Liver (tissue), 8 donors: ENCODE measurements at regions not wholly inside any gene's neighbourhood (a gene's known extent, or its start where the extent isn't known, plus 50 kb on each side); places are given as distances from the start of the nearest gene placed in this dataset.

Experiments
- DNase-seq: peaks from one replicate; pipeline ENCODE4 v3.0.0-alpha.2; 2017; ENCODE audit warnings: low spot score
- H3K27ac ChIP-seq, 2 donors: one replicate each; pipeline ENCODE4 v1.7.0; 2013; ENCODE audit warnings: inconsistent platforms in 2 of 2, low read length in 2 of 2, control low read depth in 1 of 2, low read depth in 1 of 2, mild to moderate bottlenecking in 1 of 2
- H3K27me3 ChIP-seq, 4 donors: one replicate each; pipeline versions ENCODE4 v1.6.1 to v1.7.0; 2013; ENCODE audit warnings: low read length in 3 of 4, inconsistent platforms in 1 of 4, mild to moderate bottlenecking in 1 of 4, moderate library complexity in 1 of 4; ENCODE audit not compliant: control insufficient read depth in 4 of 4, insufficient read depth in 4 of 4
- H3K36me3 ChIP-seq, 4 donors: one replicate each; pipeline versions ENCODE4 v1.6.1 to v1.7.0; 2013; ENCODE audit warnings: low read length in 3 of 4, mild to moderate bottlenecking in 3 of 4, low read depth in 1 of 4, moderate library complexity in 1 of 4; ENCODE audit not compliant: control insufficient read depth in 4 of 4, insufficient read depth in 3 of 4
- H3K4me1 ChIP-seq, 4 donors: one replicate each; pipeline versions ENCODE4 v1.6.1 to v1.7.0; 2013; ENCODE audit warnings: low read length in 3 of 4, mild to moderate bottlenecking in 3 of 4, moderate library complexity in 1 of 4; ENCODE audit not compliant: control insufficient read depth in 4 of 4, insufficient read depth in 4 of 4
- H3K4me3 ChIP-seq, 3 donors: one replicate each; pipeline versions ENCODE4 v1.6.1 to v1.7.0; 2013; ENCODE audit warnings: low read length in 3 of 3, control low read depth in 1 of 3, low read depth in 1 of 3, mild to moderate bottlenecking in 1 of 3
- H3K9ac ChIP-seq, 2 donors: one replicate each; pipeline ENCODE4 v1.7.0; 2013; ENCODE audit warnings: low read length in 2 of 2, mild to moderate bottlenecking in 2 of 2, moderate library complexity in 2 of 2, control low read depth in 1 of 2, low read depth in 1 of 2
- H3K9me3 ChIP-seq, 4 donors: one replicate each; pipeline versions ENCODE4 v1.6.1 to v1.7.0; 2013; ENCODE audit warnings: low read length in 3 of 4; ENCODE audit not compliant: control insufficient read depth in 4 of 4
- EGR1 ChIP-seq, 2 donors: IDR thresholded peaks; 2 replicates each; pipeline ENCODE4 v1.6.1; 2016 to 2018; ENCODE audit warnings: antibody characterized with exemption in 2 of 2, low read depth in 2 of 2
- FOXA2 ChIP-seq: IDR thresholded peaks from 2 replicates; pipeline ENCODE4 v1.6.1; 2016; ENCODE audit warnings: antibody characterized with exemption
- GABPA ChIP-seq, 2 donors: IDR thresholded peaks in 1 of 2; conservative IDR thresholded peaks in 1 of 2; 2 replicates each; pipeline ENCODE4 v1.6.1; 2016; ENCODE audit warnings: antibody characterized with exemption in 2 of 2, mild to moderate bottlenecking in 1 of 2, moderate library complexity in 1 of 2
- HNF4A ChIP-seq, 2 donors: conservative IDR thresholded peaks; 2 replicates each; pipeline ENCODE4 v1.6.1; 2016; ENCODE audit warnings: antibody characterized with exemption in 2 of 2, mild to moderate bottlenecking in 2 of 2
- HNF4G ChIP-seq: IDR thresholded peaks from 2 replicates; pipeline ENCODE4 v1.6.1; 2016; ENCODE audit warnings: antibody characterized with exemption
- JUND ChIP-seq, 2 donors: IDR thresholded peaks; 2 replicates each; pipeline ENCODE4 v1.6.1; 2016; ENCODE audit warnings: antibody characterized with exemption in 2 of 2
- NR2F2 ChIP-seq: IDR thresholded peaks from 2 replicates; pipeline ENCODE4 v1.6.1; 2016; ENCODE audit warnings: antibody characterized with exemption
- RAD21 ChIP-seq, 2 donors: IDR thresholded peaks; 2 replicates each; pipeline ENCODE4 v1.6.1; 2016; ENCODE audit warnings: antibody characterized with exemption in 2 of 2, mild to moderate bottlenecking in 2 of 2
- RXRA ChIP-seq, 2 donors: IDR thresholded peaks; 2 replicates each; pipeline ENCODE4 v1.6.1; 2017 to 2018; ENCODE audit warnings: antibody characterized with exemption in 2 of 2, mild to moderate bottlenecking in 1 of 2
- SP1 ChIP-seq: IDR thresholded peaks from 2 replicates; pipeline ENCODE4 v1.6.1; 2018; ENCODE audit warnings: antibody characterized with exemption, mild to moderate bottlenecking
- TAF1 ChIP-seq: conservative IDR thresholded peaks from 2 replicates; pipeline ENCODE4 v1.6.1; 2016; ENCODE audit warnings: antibody characterized with exemption, mild to moderate bottlenecking
- WGBS: extraction: QIAGEN DNeasy Blood & Tissue Kit; methylation state at CpG from one replicate; pipeline ENCODE4 v1.1.7; 2013; 5-methylcytosine and 5-hydroxymethylcytosine counted together
- TF ChIP-seq, protein P1 (sequence below): IDR thresholded peaks from 2 replicates; pipeline ENCODE4 v1.6.1; 2016; ENCODE audit warnings: antibody characterized with exemption
- TF ChIP-seq, protein P2 (sequence below): IDR thresholded peaks from 2 replicates; pipeline ENCODE4 v1.6.1; 2016; ENCODE audit warnings: antibody characterized with exemption
- TF ChIP-seq, protein P3 (sequence below): fragments of 150-350 bp; IDR thresholded peaks from 2 replicates; pipeline ENCODE4 v1.5.1; 2017; ENCODE audit warnings: improper control_type of control experiment, low read depth, low read length; ENCODE audit not compliant: missing input control
- TF ChIP-seq, protein P4 (sequence below): IDR thresholded peaks from 2 replicates; pipeline ENCODE4 v1.6.1; 2016; ENCODE audit warnings: antibody characterized with exemption, mild to moderate bottlenecking
- TF ChIP-seq, protein P5 (sequence below): IDR thresholded peaks from 2 replicates; pipeline ENCODE4 v1.6.1; 2016; ENCODE audit warnings: antibody characterized with exemption
- donor health status: healthy.
- donor health status: healthy.
- donor health status: healthy.
- donor health status: healthy.
- donor health status: healthy.

DNA sequence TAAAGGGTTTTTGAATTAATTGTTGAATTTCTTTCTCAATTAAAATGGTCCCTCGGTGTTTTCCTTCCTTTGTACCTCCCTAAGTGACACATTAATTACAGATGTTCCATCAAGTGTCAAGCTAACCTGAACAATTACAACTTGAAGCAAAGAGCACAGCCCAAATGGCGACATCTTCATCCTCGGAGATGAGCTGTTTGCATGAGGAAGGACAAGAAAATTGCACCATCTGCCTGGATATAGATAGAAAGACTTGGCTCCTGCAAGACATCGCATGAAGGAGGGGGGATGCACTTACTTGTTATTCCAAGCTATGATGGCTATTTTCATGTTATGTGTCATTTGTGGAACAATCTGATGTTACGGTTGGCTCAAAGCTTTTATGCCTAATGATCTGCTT lies 86.4 kb upstream of the ZKSCAN2 start:
- Histone ChIP-seq H3K4me3 (no peak overlapping the region), H3K27ac (no peak overlapping the region), H3K9me3 (no peaks in the 10 kb centered on the region), H3K27me3 (no peaks in the 10 kb centered on the region), H3K4me1 (no peaks in the 10 kb centered on the region), H3K9ac (no peak overlapping the region), H3K36me3 (no peaks in the 10 kb centered on the region)
- DNase-seq: no peak
- 75% methylated on average over 5 of the region's 5 CpGs for WGBS
- TF ChIP-seq RAD21 (IDR thresholded peaks at IDR 0.05) (no peak), RXRA (IDR thresholded peaks at IDR 0.05) (no peak), HNF4G (no peak), HNF4A (conservative IDR thresholded peaks at IDR 0.05) (no peak), FOXA2 (no peak), NR2F2 (no peak)
- TF ChIP-seq, protein P1, sequence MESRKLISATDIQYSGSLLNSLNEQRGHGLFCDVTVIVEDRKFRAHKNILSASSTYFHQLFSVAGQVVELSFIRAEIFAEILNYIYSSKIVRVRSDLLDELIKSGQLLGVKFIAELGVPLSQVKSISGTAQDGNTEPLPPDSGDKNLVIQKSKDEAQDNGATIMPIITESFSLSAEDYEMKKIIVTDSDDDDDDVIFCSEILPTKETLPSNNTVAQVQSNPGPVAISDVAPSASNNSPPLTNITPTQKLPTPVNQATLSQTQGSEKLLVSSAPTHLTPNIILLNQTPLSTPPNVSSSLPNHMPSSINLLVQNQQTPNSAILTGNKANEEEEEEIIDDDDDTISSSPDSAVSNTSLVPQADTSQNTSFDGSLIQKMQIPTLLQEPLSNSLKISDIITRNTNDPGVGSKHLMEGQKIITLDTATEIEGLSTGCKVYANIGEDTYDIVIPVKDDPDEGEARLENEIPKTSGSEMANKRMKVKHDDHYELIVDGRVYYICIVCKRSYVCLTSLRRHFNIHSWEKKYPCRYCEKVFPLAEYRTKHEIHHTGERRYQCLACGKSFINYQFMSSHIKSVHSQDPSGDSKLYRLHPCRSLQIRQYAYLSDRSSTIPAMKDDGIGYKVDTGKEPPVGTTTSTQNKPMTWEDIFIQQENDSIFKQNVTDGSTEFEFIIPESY: no peak
- TF ChIP-seq, protein P2, sequence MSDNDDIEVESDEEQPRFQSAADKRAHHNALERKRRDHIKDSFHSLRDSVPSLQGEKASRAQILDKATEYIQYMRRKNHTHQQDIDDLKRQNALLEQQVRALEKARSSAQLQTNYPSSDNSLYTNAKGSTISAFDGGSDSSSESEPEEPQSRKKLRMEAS: no peak

DNA sequence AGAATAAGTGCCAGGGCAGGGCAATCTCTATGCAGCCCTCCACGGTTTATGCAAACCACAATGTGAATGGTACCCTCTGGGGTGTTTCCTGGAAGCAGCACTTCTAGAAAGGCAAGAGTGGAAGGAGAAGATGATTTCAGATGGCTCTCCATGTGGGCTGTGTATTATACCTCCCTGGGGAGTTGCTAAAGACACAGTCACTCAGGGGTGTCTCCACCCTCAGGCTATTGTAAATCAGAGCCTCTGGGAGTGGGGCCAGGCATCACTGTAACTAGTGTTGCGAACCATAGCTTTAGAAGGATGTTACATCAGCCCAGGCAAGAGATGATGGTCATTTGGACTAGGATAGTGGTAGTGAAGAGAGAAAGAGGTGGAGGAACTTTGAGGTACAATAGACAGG lies 83.3 kb upstream of the ZKSCAN2 start:
- Histone ChIP-seq H3K27ac (no peak overlapping the region), H3K9me3 (no peaks in the 10 kb centered on the region), H3K9ac (no peak overlapping the region), H3K4me1 (no peaks in the 10 kb centered on the region), H3K36me3 (no peaks in the 10 kb centered on the region), H3K4me3 (no peak overlapping the region), H3K27me3 (no peaks in the 10 kb centered on the region)
- no peak for DNase-seq
- TF ChIP-seq EGR1 (IDR thresholded peaks at IDR 0.05; ENCODE audit: low read depth in 2 of 2) (no peak), FOXA2 (no peak), HNF4G (no peak), RAD21 (IDR thresholded peaks at IDR 0.05) (no peak), HNF4A (conservative IDR thresholded peaks at IDR 0.05) (no peak), GABPA (IDR thresholded peaks at IDR 0.05 in 1 of 2, conservative IDR thresholded peaks at IDR 0.05 in 1 of 2) (no peak), SP1 (no peak), NR2F2 (no peak), TAF1 (no peak), RXRA (IDR thresholded peaks at IDR 0.05) (no peak), JUND (IDR thresholded peaks at IDR 0.05) (no peak)
- TF ChIP-seq, protein P2: no peak
- TF ChIP-seq, protein P3, sequence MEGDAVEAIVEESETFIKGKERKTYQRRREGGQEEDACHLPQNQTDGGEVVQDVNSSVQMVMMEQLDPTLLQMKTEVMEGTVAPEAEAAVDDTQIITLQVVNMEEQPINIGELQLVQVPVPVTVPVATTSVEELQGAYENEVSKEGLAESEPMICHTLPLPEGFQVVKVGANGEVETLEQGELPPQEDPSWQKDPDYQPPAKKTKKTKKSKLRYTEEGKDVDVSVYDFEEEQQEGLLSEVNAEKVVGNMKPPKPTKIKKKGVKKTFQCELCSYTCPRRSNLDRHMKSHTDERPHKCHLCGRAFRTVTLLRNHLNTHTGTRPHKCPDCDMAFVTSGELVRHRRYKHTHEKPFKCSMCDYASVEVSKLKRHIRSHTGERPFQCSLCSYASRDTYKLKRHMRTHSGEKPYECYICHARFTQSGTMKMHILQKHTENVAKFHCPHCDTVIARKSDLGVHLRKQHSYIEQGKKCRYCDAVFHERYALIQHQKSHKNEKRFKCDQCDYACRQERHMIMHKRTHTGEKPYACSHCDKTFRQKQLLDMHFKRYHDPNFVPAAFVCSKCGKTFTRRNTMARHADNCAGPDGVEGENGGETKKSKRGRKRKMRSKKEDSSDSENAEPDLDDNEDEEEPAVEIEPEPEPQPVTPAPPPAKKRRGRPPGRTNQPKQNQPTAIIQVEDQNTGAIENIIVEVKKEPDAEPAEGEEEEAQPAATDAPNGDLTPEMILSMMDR: no peak
- TF ChIP-seq, protein P1: no peak
- TF ChIP-seq, protein P4, sequence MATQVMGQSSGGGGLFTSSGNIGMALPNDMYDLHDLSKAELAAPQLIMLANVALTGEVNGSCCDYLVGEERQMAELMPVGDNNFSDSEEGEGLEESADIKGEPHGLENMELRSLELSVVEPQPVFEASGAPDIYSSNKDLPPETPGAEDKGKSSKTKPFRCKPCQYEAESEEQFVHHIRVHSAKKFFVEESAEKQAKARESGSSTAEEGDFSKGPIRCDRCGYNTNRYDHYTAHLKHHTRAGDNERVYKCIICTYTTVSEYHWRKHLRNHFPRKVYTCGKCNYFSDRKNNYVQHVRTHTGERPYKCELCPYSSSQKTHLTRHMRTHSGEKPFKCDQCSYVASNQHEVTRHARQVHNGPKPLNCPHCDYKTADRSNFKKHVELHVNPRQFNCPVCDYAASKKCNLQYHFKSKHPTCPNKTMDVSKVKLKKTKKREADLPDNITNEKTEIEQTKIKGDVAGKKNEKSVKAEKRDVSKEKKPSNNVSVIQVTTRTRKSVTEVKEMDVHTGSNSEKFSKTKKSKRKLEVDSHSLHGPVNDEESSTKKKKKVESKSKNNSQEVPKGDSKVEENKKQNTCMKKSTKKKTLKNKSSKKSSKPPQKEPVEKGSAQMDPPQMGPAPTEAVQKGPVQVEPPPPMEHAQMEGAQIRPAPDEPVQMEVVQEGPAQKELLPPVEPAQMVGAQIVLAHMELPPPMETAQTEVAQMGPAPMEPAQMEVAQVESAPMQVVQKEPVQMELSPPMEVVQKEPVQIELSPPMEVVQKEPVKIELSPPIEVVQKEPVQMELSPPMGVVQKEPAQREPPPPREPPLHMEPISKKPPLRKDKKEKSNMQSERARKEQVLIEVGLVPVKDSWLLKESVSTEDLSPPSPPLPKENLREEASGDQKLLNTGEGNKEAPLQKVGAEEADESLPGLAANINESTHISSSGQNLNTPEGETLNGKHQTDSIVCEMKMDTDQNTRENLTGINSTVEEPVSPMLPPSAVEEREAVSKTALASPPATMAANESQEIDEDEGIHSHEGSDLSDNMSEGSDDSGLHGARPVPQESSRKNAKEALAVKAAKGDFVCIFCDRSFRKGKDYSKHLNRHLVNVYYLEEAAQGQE: no peak
- TF ChIP-seq, protein P5, sequence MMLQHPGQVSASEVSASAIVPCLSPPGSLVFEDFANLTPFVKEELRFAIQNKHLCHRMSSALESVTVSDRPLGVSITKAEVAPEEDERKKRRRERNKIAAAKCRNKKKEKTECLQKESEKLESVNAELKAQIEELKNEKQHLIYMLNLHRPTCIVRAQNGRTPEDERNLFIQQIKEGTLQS: no peak
- WGBS: 68% methylated on average over 2 of the region's 2 CpGs
